ENCODE measurements at regions not wholly inside any gene's neighbourhood (a gene's known extent, or its start where the extent isn't known, plus 50 kb on each side); places are given as distances from the start of the nearest gene placed in this dataset.

GRCh38 chr4:20574986-20575385 is 125.3 kb upstream of the PACRGL start:
- Histone ChIP-seq H2AFZ (ENCODE audit: low read depth, low read length) (no peak overlapping the region), H3K36me3 (ENCODE audit: control insufficient read depth in 2 of 2, extremely low read depth in 1 of 2, insufficient read depth in 2 of 2, low read length in 2 of 2) (no peaks in the 10 kb centered on the region), H3K27me3 (ENCODE audit: control insufficient read depth in 2 of 2, insufficient read depth in 2 of 2, low read length in 2 of 2) (no peaks in the 10 kb centered on the region), H3K4me1 (ENCODE audit: control insufficient read depth, extremely low read depth, insufficient read depth, low read length) (no peaks in the 10 kb centered on the region), H3K9me1 (replicated peaks; ENCODE audit: control insufficient read depth, extremely low read depth, insufficient read depth, low read length) (no peaks in the 10 kb centered on the region), H3K79me2 (ENCODE audit: control insufficient read depth, insufficient read depth, low read length) (no peaks in the 10 kb centered on the region), H4K20me1 (replicated peaks; ENCODE audit: control insufficient read depth, extremely low read depth, insufficient read depth, low read length) (no peaks in the 10 kb centered on the region), H3K27ac (ENCODE audit: insufficient read depth, low read depth, low read length) (no peak overlapping the region), H3K9me3 (replicated peaks; ENCODE audit: control insufficient read depth, insufficient read depth, low read length) (no peaks in the 10 kb centered on the region), H3K4me2 (ENCODE audit: insufficient read depth, low read length) (no peak overlapping the region), H3K4me3 (replicated peaks in 1 of 3; ENCODE audit: insufficient read depth in 1 of 3, low read depth in 1 of 3, low read length in 3 of 3) (no peak overlapping the region), H3K9ac (replicated peaks; ENCODE audit: extremely low read depth, insufficient read depth, low read length) (no peak overlapping the region)
- intact Hi-C loops (cut with micrococcal nuclease) (no loop called here), dilution Hi-C loops (cut with MboI; ENCODE audit: extremely low pct_ligation_motif_present, low sequenced_read_pairs) (no loop called here)
- no peak for TF ChIP-seq POLR2A (IDR thresholded peaks at IDR 0.05; ENCODE audit: low read depth, low read length)
- TF ChIP-seq CTCF (IDR thresholded peaks at IDR 0.05; ENCODE audit: extremely low read depth in 1 of 2, insufficient read depth in 1 of 2, low read depth in 1 of 2, low read length in 2 of 2): no peak
- TF ChIP-seq, protein P1, sequence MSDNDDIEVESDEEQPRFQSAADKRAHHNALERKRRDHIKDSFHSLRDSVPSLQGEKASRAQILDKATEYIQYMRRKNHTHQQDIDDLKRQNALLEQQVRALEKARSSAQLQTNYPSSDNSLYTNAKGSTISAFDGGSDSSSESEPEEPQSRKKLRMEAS (IDR thresholded peaks at IDR 0.05; ENCODE audit: insufficient read depth, insufficient read length): no peak
- no peak for TF ChIP-seq GATA2 (IDR thresholded peaks at IDR 0.05; ENCODE audit: insufficient read depth, insufficient read length, low read depth, low read length)
- no peak for TF ChIP-seq FOS (IDR thresholded peaks at IDR 0.05; ENCODE audit: borderline replicate concordance, insufficient read depth, low read length)
- no peak for TF ChIP-seq MYC (IDR thresholded peaks at IDR 0.05; ENCODE audit: low read depth, low read length)
- TF ChIP-seq JUN (IDR thresholded peaks at IDR 0.05; ENCODE audit: borderline replicate concordance, insufficient read depth, insufficient read length, low read depth): no peak
- DNase-seq (ENCODE audit: low read depth, low spot score) (no peak), FAIRE-seq (no peak)
- no TSS peak for BruUV-seq (replicated peaks)
- ChIA-PET POLR2A (no interaction called here), CTCF (interaction anchor here (2.2 kb wide), 1 partner anchor 9 kb away, joined by 6 read pairs; no protein-coding TSS in a partner anchor)

Measured in endothelial cell of umbilical vein (primary cell).